ENCODE measurements at regions not wholly inside any gene's neighbourhood (a gene's known extent, or its start where the extent isn't known, plus 50 kb on each side); places are given as distances from the start of the nearest gene placed in this dataset.

DNA sequence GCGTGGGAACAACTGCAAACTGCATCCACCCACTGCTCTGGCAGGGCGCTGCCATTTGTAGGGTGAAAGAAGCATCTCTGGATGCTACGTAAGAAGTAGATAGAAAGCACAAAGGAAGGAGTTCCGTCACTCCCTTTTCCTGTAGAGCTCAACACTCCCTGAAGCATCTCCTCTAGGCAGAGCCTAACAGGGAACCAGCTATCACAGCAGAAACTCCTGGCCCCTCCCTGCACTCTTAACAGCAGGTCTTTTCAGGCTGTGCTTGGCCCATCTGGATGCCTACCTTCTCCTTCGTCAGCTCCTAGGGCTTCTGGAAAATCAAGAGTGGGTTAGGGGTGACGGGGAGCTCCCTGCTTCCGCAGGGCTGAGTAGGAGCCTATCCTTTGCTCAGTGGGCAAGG, 112.9 kb upstream of the TLL1 start:
- TF ChIP-seq POLR2AphosphoS5 (IDR thresholded peaks at IDR 0.05): no peak
- TF ChIP-seq MXI1 (conservative IDR thresholded peaks at IDR 0.05; ENCODE audit: poor library complexity, severe bottlenecking): no peak
- TF ChIP-seq RAD21 (conservative IDR thresholded peaks at IDR 0.05): no peak
- Histone ChIP-seq H3K36me3 (ENCODE audit: insufficient read depth, low read length) (no peaks in the 10 kb centered on the region), H3K27ac (ENCODE audit: low read length) (no peak overlapping the region), H2AFZ (ENCODE audit: low read depth, low read length) (no peak overlapping the region), H4K20me1 (ENCODE audit: insufficient read depth) (no peaks in the 10 kb centered on the region), H3K4me2 (ENCODE audit: low read length) (no peak overlapping the region), H3F3A (ENCODE audit: insufficient read depth, low read length, poor library complexity, severe bottlenecking) (no peaks in the 10 kb centered on the region), H3K9ac (ENCODE audit: low read length) (no peak overlapping the region), H3K27me3 (ENCODE audit: insufficient read depth, low read depth, low read length) (no peaks in the 10 kb centered on the region), H3K9me2 (ENCODE audit: insufficient read depth, low read length) (no peaks in the 10 kb centered on the region), H3K4me3 (ENCODE audit: low read length) (no peak overlapping the region), H3K9me3 (ENCODE audit: low read length) (no peaks in the 10 kb centered on the region), H3K79me2 (replicated peaks; ENCODE audit: insufficient read depth, low read length) (no peaks in the 10 kb centered on the region)

DNA sequence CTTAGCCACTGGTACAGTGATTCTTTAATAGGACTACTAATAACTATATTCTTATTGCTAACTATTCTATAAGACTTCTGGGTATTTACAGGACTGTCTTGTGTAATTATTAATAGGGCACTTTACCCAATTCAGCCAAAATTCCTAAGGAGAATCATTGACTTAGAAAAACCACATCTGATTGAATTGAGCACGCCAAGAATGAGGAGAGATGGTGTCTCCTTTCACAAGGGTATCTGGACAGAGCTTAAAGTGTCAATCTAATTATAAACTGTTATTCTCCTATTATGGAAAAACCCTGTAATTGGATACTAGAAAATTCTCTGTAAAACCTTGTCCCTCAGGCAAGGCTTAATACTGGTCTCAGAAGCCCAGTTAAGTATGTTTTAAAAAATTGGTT, 111.1 kb upstream of the TLL1 start:
- Histone ChIP-seq H3K4me3 (ENCODE audit: low read length) (no peak overlapping the region), H2AFZ (ENCODE audit: low read depth, low read length) (no peak overlapping the region), H3F3A (ENCODE audit: insufficient read depth, low read length, poor library complexity, severe bottlenecking) (no peaks in the 10 kb centered on the region)

More for the DNA sequence above, 111.1 kb upstream of the TLL1 start:
- no peaks in the 10 kb centered on the region for H3K9me2 ChIP-seq (ENCODE audit: insufficient read depth, low read length)
- H3K9ac ChIP-seq (ENCODE audit: low read length): no peak overlapping the region
- no peaks in the 10 kb centered on the region for H4K20me1 ChIP-seq (ENCODE audit: insufficient read depth)
- no peaks in the 10 kb centered on the region for H3K27me3 ChIP-seq (ENCODE audit: insufficient read depth, low read depth, low read length)
- no peak overlapping the region for H3K4me2 ChIP-seq (ENCODE audit: low read length)
- H3K36me3 ChIP-seq (ENCODE audit: insufficient read depth, low read length): no peaks in the 10 kb centered on the region
- no peak overlapping the region for H3K27ac ChIP-seq (ENCODE audit: low read length)
- no peaks in the 10 kb centered on the region for H3K9me3 ChIP-seq (ENCODE audit: low read length)
- TF ChIP-seq RAD21 (conservative IDR thresholded peaks at IDR 0.05) (no peak), SMC3 (conservative IDR thresholded peaks at IDR 0.05; ENCODE audit: poor library complexity) (no peak), EZH2 (IDR thresholded peaks at IDR 0.05; ENCODE audit: borderline replicate concordance, insufficient read depth, low read length, poor library complexity, severe bottlenecking) (no peak), MXI1 (conservative IDR thresholded peaks at IDR 0.05; ENCODE audit: poor library complexity, severe bottlenecking) (no peak), TAF1 (IDR thresholded peaks at IDR 0.05; ENCODE audit: low read depth) (no peak), POLR2AphosphoS5 (IDR thresholded peaks at IDR 0.05) (no peak), EP300 (conservative IDR thresholded peaks at IDR 0.05; ENCODE audit: poor library complexity, severe bottlenecking) (no peak)
- TF ChIP-seq, protein P1, sequence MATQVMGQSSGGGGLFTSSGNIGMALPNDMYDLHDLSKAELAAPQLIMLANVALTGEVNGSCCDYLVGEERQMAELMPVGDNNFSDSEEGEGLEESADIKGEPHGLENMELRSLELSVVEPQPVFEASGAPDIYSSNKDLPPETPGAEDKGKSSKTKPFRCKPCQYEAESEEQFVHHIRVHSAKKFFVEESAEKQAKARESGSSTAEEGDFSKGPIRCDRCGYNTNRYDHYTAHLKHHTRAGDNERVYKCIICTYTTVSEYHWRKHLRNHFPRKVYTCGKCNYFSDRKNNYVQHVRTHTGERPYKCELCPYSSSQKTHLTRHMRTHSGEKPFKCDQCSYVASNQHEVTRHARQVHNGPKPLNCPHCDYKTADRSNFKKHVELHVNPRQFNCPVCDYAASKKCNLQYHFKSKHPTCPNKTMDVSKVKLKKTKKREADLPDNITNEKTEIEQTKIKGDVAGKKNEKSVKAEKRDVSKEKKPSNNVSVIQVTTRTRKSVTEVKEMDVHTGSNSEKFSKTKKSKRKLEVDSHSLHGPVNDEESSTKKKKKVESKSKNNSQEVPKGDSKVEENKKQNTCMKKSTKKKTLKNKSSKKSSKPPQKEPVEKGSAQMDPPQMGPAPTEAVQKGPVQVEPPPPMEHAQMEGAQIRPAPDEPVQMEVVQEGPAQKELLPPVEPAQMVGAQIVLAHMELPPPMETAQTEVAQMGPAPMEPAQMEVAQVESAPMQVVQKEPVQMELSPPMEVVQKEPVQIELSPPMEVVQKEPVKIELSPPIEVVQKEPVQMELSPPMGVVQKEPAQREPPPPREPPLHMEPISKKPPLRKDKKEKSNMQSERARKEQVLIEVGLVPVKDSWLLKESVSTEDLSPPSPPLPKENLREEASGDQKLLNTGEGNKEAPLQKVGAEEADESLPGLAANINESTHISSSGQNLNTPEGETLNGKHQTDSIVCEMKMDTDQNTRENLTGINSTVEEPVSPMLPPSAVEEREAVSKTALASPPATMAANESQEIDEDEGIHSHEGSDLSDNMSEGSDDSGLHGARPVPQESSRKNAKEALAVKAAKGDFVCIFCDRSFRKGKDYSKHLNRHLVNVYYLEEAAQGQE (IDR thresholded peaks at IDR 0.05; ENCODE audit: borderline replicate concordance): no peak
- TF ChIP-seq, protein P2, sequence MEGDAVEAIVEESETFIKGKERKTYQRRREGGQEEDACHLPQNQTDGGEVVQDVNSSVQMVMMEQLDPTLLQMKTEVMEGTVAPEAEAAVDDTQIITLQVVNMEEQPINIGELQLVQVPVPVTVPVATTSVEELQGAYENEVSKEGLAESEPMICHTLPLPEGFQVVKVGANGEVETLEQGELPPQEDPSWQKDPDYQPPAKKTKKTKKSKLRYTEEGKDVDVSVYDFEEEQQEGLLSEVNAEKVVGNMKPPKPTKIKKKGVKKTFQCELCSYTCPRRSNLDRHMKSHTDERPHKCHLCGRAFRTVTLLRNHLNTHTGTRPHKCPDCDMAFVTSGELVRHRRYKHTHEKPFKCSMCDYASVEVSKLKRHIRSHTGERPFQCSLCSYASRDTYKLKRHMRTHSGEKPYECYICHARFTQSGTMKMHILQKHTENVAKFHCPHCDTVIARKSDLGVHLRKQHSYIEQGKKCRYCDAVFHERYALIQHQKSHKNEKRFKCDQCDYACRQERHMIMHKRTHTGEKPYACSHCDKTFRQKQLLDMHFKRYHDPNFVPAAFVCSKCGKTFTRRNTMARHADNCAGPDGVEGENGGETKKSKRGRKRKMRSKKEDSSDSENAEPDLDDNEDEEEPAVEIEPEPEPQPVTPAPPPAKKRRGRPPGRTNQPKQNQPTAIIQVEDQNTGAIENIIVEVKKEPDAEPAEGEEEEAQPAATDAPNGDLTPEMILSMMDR (IDR thresholded peaks at IDR 0.05; ENCODE audit: poor library complexity, severe bottlenecking): no peak
- H3K79me2 ChIP-seq (replicated peaks; ENCODE audit: insufficient read depth, low read length): no peaks in the 10 kb centered on the region
